T-helper 9 cell (primary cell): ENCODE measurements at regions not wholly inside any gene's neighbourhood (a gene's known extent, or its start where the extent isn't known, plus 50 kb on each side); places are given as distances from the start of the nearest gene placed in this dataset.
"Not testable (repeated sequence)": the region's sequence is repeated elsewhere in the genome, so short reads cannot be mapped to it uniquely, and the experiment has no call there.

Experiments
- DNase-seq: peaks from one replicate; pipeline ENCODE4 v3.0.0-alpha.2; 2020

DNA sequence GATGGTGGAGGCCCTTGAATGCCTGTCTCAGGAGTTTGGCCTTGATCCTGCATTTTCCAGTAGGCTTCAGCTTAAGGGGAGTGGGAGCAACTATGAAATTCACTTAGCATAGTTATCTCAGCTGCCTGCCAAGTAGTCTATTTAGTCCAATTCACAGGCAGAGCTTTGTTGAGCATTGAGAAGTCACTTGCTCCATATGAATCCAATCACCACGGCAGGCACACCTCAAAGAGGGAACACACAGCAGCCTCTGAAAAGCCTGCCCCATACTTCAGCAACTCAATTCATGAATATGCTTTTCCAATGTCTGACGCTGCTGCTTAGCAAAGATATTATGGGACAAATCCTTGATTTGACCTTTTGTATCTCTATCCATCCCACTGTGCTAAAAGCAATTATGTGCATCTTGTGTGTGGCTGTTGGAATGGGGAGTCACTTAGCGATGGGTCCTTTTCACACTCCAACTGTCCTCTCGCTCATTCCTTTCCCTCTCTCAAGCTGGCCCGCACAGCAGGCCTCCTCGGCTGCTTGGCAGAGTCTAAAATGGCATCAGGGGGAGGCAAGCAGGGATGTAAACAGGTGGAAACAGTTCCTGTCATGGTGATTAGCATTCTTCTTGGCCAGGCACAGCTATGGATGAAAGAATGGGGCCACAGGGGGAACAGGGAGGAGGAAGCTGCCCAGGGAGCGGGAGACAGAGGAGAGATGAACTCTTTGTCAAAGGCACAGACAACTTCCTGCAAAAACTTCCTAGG, 56.0 kb upstream of the LRPPRC start:
- no peak for DNase-seq

DNA sequence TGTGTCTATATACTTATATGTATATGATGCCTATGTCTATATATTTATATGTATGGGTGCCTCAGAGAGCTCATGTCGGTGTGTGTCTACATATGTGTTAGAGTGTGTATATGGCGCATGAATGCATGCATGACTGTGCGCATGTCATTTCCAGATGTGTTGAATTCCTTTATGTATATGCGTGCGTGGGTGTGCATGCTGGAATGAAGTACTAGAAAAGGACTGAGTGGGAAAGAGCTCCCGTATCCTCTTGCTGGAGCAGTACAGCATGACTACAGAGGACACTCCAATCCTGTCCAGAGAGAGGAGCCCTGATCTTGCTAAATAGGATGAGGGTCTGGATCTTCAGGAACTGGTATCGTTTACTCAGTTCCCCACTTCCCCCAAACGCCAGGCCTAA, 56.8 kb upstream of the LRPPRC start:
- DNase-seq, result no peak

DNA sequence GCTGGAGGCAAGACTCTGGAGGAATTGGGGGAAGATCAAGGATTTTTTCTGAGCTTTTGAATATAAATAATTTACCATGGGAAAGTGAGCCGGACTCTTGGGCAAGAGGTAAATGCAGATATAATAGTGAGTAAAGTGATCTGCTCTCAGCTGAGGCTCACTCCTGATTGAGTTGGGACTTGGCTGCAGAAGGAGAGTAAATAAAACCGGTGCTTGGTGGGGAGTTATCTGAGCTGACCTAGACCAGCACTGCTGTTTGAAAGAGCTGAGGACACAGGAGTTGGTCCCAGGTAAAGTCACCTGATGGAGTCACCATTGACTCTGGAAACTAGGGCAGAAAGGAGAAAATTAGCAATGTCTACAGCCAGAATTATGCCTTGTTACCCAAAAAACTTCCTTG, 57.3 kb upstream of the LRPPRC start:
- no peak for DNase-seq

- DNase-seq, result no peak
These were observed 57.7 kb upstream of the LRPPRC start for GRCh38 chr2:44053456-44053855.

GRCh38 chr2:44055229-44055628, 59.4 kb upstream of the LRPPRC start:
- DNase-seq, result no peak

DNA sequence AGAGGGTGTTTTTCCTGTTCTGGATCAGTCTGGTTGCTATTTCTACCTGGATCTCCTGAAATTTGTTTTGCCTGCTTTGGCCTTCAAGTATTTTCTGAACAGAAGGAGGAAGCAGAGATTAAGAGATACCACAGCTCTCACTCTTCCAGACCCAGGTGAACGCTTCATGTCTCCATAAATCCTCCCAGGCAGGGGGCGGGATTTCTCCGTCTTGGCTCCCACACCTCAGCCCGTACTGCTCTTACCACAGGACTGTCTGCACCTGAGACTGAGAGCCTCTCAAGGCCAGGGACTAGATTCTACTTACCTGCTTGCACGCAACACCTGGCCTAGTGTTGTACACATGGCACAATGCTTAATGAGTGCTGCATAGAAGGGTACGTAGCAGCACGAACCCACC, 59.9 kb upstream of the LRPPRC start:
- no peak for DNase-seq

- DNase-seq, result no peak
These were observed 61.2 kb upstream of the LRPPRC start for GRCh38 chr2:44056947-44057346.

DNA sequence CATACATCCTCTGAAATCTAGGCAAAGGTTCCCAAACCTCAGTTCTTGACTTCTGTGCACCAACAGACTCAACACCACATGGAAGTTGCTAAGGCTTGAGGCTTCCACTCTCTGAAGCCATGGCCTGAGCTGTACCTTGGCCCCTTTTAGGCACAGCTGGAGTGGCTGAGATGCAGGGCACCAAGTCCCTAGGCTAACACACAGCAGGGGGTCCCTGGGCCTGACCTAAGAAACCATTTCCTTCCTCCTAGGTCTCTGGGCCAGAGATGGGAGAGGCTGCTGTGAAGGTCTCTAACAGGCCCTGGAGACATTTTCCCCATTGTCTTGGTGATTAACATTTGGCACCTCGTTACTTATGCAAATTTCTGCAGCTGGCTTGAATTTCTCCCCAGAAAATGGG, 64.5 kb upstream of the LRPPRC start:
- not testable (repeated sequence) for DNase-seq

GRCh38 chr2:44060990-44061389, 65.2 kb upstream of the LRPPRC start:
- no peak for DNase-seq

DNA sequence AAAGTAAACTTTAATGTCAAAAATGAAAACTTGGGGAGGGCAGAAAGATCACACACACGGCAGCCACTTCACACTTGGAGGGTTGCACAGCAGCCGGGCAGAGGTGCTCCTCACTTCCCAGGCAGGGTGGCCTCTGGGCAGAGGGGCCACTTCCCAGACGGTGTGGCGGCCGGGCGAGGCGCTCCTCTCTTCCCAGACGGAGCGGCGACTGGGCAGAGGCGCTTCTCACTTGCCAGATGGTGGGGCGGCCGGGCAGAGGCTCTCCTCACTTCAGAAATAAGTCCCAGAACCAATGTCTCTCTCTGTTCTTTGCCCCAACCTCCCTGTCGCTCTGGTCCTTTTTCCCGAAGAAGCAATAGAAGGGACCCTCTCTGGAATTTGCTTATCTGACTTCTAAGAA, 65.7 kb upstream of the LRPPRC start:
- DNase-seq, result no peak

DNA sequence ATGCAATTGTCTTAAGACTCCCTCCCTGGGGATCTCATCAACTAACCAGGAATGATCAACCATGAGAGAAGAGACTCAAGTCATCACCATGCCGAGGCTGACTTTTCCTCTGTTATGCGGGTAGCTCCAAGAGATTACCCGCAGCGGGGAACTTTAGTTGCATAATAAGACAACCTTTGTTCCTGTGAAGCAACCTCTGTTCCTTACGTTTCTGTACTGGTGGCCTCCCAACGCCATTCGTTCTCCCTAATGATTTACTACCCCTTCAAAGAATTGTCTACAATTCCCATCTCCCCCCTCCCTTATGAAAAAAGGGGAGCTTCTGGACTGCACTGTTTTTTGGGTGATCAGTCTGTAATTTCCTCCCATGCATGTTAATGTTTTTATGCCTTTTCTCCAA, 66.1 kb upstream of the LRPPRC start:
- DNase-seq, result no peak

- DNase-seq, result no peak
These were observed 67.2 kb upstream of the LRPPRC start for GRCh38 chr2:44063033-44063432.

DNA sequence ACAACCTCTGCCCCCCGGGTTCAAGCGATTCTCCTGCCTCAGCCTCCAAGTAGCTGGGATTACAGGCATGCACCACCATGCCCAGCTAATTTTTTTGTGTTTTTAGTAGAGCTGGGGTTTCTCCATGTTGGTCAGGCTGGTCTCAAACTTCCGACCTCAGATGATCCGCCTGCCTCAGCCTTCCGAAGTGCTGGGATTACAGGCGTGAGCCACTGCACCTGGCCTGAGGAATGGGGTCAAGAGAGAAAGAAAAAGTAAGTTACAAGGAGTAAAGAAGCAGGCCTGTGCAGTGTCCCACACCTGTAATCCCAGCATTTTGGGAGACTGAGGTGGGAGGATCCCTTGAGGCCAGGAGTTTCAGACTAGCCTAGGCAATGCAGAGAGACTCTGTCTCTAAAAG, 68.5 kb upstream of the LRPPRC start:
- not testable (repeated sequence) for DNase-seq

GRCh38 chr2:44067012-44067790, 71.4 kb upstream of the LRPPRC start:
- not testable (repeated sequence) for DNase-seq

- not testable (repeated sequence) for DNase-seq
These were observed 72.0 kb upstream of the LRPPRC start for GRCh38 chr2:44067791-44068181.

DNA sequence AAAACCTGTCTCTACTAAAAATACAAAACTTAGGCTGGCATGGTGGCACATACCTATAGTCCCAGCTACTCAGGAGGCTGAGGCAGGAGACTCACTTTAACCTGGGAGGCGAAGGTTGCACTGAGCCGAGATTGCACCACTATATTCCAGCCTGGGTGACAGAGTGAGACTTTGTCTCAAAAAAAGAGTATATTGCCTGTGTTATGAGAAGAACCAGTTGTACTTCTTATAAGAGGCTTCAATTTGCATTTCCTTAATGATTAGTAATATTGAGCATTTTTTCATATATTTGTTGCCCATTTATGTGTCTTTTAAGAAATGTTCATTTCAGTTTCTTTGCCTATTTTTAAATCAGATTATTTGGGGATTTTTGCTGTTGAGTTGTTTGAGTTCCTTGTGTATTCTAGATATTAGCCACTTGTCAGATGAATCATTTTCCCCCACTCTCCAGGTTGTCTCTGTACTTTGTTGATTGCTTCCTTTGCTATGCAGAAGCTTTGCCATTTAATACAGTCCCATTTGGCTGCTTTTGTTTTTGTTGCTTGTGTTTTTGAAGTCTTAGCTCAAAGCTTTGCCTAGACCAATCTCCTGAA, 75.8 kb upstream of the LRPPRC start:
- no peak for DNase-seq

- not testable (repeated sequence) for DNase-seq
These were observed 77.9 kb upstream of the LRPPRC start for GRCh38 chr2:44073667-44074066.

DNA sequence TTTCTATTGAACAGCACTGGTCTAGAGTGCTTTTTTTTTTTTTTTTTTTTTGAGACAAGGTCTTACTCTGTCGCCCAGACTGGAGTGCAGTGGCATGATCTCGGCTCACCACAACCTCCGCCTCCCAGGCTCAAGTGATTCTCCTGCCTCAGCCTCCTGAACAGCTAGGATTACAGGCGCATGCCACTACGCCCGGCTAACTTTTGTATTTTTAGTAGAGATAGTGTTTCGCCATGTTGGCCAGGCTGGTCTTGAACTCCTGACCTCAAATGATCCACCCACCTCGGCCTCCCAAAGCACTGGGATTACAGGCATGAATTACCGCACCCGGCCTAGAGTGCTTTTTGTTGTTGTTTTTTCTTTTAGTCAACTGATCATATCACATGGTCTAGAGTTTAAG, 79.0 kb upstream of the LRPPRC start:
- not testable (repeated sequence) for DNase-seq

DNA sequence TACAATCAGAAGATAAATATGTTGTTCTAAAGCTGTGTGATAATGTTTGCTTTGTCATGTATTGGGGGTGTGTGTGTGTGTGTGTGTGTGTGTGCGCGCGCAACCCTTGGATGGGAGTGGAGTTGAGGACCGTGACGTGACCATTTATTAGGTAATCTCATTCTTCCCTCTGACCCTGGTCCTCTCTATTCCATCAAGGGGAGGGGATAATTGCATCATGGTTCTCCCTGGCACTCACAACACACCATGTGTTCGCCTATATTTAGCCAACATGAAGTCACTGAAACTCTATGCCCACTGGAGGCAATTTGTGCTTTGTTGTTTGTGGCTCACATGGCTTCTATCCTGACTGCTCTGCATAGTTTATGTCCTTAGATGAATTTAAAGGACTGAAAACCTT, 79.8 kb upstream of the LRPPRC start:
- no peak for DNase-seq

DNA sequence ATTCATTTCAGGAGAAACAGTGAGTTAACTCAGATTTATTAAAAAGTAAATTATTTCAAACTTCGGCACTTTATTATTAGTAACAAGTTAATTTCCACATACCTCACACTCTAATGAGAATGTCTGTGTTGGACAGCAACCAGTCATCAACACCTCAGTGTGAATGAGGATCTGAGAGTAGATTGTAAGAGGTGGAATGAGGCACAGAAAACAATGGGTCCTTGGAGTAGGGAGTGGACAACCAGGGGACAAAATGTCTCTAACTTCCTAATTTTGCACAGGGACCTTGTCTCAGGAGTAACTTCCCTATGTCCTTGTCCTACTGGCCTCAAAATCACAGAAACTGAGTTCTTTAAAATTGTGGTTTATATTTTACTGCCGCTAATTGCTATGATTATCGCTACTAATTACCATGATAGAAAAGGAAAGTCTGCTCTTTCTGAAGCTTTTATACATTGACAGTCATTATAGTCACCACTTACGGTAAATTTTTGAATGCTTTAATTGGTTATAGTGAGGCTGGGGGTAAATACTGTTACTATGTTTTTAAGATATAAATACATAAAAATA, 82.2 kb upstream of the LRPPRC start:
- no peak for DNase-seq

DNA sequence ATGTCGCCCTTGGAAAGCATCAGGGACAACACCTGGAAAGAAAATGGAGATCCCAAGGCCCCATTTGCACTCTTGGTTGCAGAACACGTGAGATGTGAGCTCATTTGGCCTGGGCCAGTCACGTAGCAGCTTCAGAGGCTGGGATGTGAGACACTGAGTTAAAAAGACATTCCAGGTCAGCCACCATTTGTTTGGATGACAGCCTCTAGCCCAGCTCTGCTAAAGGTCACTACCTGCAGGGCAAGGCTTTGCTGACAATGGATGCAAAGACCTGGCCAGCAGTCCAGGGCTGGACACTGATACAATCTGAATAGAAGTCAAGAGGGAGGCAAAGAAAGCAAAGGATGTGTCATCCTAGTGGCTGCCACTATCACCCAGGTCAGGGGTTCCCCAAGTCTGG, 83.9 kb upstream of the LRPPRC start:
- no peak for DNase-seq

- DNase-seq, result no peak
These were observed 85.6 kb upstream of the PPM1B start for GRCh38 chr2:44083054-44083453.

- no peak for DNase-seq
These were observed 83.8 kb upstream of the PPM1B start for GRCh38 chr2:44084850-44085249.

DNA sequence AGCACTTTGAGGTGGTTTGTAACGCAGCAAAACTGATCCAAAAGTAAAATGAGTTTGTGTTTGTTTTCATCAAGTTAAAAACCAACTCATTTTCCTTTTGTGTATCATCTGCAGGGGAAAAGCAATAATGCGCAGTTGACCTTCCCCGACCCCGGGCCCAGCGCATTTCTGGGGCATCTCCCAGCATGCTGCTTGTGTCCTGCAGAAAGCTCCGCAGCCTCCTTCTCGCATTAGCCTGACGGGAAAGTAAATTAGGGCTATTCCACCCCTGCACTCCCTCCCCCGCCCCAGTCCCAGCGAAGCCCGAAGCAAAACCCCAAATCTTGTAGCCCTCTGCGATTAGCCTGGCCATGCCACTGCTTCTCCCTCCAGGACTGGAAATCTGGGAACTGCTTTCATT, 82.0 kb upstream of the PPM1B start:
- DNase-seq, result no peak
